ENCODE measurements at regions not wholly inside any gene's neighbourhood (a gene's known extent, or its start where the extent isn't known, plus 50 kb on each side); places are given as distances from the start of the nearest gene placed in this dataset.
"Not testable (repeated sequence)": the region's sequence is repeated elsewhere in the genome, so short reads cannot be mapped to it uniquely, and the experiment has no call there.

DNA sequence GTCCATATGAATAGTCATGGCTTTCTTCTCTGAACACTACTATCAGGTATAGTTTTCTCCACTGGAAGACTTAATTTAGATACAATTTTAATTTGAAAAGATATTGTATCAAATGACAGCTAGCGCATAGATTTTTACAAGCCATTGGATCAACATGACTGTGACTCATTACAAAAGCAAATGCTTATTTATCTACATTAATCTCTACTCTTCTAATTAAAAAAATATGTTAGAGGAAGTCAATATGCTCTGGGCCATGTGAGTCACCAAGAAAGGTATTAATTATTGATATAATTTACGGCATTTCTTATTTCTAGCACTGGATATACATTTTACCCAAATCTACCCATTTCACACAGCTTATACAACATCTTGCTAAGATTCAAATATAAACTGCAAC, 800.3 kb upstream of the GBE1 start:
- no peak overlapping the region for H3K27ac ChIP-seq
- no peak for DNase-seq (ENCODE audit: low read depth, low spot score)

GRCh38 chr3:82558081-82558480, 796.6 kb upstream of the GBE1 start:
- no peak overlapping the region for H3K27ac ChIP-seq
- DNase-seq (ENCODE audit: low read depth, low spot score) = no peak

DNA sequence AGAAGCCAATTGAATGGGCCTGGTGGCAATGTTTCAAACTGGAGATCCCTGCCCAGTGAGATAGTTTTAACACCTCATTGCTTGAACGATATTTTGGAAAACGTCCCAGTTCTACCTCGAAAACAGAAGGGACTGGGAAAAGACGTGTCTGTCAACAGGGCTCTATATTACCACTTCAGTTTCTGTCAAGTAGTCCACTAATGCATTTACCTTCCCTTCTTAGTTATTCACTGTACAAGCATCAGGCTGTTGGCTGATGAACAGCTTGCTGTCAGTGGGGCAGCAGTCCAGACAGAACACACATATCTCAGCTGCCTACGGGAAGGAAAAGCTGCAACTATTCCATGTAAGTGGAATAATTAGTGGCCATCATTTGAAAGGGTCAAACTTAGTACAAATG, 794.7 kb upstream of the GBE1 start:
- H3K27ac ChIP-seq = no peak overlapping the region
- no peak for DNase-seq (ENCODE audit: low read depth, low spot score)

- not testable (repeated sequence) for DNase-seq (ENCODE audit: low read depth, low spot score); H3K27ac ChIP-seq
Measured at GRCh38 chr3:82542556-82542955, 781.1 kb upstream of the GBE1 start.

- DNase-seq (ENCODE audit: low read depth, low spot score) = no peak
- H3K27ac ChIP-seq = no peak overlapping the region
Measured at GRCh38 chr3:82521657-82522056, 760.2 kb upstream of the GBE1 start.

DNA sequence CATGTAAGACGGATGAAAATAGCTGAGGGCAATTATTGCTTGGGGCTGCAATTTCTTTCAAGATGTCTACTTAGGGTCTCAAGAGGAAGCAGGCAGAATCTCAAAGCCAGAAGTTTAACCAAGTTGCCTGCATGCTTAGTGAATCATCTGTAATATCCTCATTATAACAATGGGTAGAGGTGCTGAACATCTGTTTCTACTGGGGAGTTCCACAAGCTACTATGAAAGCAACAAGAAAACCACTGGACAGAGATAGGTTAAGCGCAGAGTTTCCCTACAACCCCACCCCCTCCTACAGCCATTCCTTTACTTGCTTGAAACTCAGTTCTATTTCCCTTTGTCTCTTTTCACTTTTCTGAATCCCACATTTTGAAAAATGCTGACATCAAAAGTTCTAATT, 759.4 kb upstream of the GBE1 start:
- H3K27ac ChIP-seq = no peak overlapping the region
- no peak for DNase-seq (ENCODE audit: low read depth, low spot score)

DNA sequence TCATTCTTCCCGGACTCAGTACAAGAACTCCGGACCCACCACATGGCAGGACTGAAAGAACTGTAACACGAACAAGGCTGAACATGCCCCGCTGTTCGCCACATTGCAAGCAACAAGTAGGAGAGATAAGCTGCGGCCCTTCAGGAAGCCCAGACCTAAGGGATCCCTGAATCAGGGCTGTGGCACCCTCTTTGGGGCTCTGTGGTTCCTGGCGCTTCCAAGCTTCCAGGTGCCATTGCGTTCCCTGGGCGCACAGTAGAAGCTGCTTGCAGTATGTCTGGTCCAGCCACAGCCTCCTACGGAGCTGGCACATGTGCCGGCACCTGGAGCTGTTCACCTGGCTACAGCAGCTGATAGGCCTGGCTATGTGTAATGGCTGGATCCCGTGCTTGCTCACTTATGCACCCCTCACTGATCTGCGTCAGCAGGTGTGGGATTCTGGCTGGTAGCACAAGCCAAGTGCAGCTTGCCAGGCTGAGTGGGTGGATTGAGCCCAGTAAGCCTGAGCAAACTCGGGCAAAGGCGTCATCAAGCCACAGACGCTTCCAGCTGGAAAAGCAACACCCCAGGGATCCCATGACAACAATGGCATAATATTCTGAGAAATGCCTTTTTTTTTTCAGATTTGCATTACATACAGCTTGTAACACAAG, 748.6 kb upstream of the GBE1 start:
- DNase-seq (ENCODE audit: low read depth, low spot score) = no peak
- H3K27ac ChIP-seq = no peak overlapping the region

DNA sequence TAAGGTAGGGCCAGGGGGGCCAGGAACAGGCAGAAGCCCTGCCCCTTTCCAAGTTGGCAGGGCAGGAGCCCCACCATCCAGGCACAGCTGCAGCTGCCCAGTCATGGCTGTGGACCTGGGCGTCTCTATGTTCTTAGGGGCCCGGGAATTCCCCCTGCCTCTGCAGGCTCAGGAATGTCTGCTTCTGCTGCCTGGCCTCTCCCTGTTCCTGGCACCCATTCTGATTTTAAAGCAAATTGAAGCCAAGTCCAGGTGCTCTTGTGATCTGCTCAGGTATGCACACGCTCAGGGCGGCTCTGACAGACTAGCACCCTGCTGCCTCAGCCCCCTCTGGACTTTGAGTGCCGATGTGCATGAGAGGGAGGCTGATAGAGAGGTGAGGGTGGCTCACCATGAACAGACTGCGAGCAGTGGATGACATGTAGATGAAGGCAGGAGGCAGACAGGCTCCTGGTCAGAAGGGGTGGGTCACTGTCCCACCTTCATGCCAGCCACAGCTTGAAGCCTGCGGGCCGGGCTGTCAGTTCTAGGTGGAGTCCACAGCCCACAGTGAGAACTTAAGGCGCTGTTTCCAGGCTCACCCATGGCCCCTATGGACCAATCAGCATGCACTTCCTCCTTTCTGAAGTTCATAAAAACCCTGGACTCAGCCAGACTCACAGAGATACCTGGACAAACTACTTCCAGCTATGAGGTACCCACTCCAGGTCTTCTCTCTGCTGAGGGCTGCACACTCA, 747.8 kb upstream of the GBE1 start:
- no peak overlapping the region for H3K27ac ChIP-seq
- no peak for DNase-seq (ENCODE audit: low read depth, low spot score)

DNA sequence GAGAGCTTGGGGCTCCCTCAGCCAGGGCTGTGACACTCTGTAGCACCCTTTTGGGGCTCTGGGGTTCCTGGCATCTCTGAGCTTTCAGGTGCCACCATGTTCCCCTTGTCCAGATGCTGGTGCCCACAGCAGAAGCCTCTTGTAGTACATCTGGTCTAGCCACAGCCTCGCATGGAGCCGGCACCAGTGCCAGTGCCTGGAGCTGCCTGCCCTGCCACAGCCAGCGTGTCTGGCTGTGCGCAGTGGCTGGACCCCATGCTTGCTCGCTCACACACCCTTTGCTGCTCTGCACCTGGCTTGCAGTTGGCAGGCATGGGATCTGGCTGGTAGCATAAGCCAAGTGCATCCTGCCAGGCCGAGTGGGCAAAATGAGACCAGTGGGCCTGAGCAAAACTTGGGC, 744.8 kb upstream of the GBE1 start:
- no peak overlapping the region for H3K27ac ChIP-seq
- no peak for DNase-seq (ENCODE audit: low read depth, low spot score)

DNA sequence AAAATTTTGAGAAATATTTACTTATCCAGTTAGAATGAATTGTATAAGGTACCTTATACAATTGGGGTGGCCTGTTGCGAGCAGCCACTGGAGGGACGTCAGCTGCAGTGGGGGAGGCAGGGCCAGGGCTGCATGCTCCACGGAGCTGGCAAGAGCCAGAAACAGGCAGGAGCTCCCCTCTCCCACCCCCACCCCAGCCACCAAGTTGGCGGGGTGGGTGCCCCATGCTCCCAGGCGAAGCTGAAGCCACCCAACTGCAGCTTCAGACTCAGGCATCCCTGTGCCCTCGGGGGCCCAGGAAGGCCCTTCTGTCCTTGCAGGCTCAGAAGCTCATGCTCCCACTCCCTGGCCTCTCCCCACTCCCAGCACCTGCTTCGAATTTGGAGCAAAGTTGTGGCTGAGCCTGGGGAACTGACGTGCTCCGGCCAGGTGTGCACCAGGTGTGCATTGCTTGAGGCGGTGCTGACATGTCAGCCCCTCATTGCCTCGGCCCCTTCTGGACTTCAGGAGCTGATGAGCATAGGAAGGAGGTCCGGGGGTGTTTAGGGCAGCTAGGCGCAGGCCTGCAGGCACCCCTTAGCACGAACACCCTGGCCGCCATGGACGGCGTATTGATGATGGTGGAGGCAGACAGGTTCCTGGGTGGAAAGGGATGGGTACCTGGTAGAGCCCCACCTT, 743.8 kb upstream of the GBE1 start:
- no peak for DNase-seq (ENCODE audit: low read depth, low spot score)
- H3K27ac ChIP-seq = no peak overlapping the region

DNA sequence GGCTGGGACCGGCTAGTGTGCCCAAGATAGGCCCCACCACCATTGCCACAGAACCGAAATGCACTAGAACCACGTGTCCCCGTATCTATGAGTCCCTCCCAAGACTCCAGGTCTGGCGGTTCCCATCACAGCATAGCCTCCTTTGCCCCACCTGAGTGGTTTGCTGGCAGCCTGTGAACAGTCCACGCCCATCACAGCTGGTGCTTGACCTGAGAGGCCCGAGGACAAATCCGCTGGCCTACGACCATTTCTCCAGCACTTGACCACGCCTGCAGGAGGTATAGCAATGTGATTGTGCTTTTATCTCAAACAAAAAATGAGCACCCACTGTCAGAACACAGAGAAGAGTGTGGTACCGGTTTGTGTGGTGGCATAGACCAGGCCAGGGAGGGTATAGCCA, 736.7 kb upstream of the GBE1 start:
- no peak for DNase-seq (ENCODE audit: low read depth, low spot score)

GRCh38 chr3:82496890-82497560, 735.6 kb upstream of the GBE1 start:
- H3K27ac ChIP-seq = no peak overlapping the region
- DNase-seq (ENCODE audit: low read depth, low spot score) = no peak

More for the DNA sequence above, 736.7 kb upstream of the GBE1 start:
- H3K27ac ChIP-seq = no peak overlapping the region

- DNase-seq (ENCODE audit: low read depth, low spot score) = no peak
- no peak overlapping the region for H3K27ac ChIP-seq
Measured at GRCh38 chr3:82495655-82496054, 734.2 kb upstream of the GBE1 start.

GRCh38 chr3:82494977-82495489, 733.6 kb upstream of the GBE1 start:
- DNase-seq (ENCODE audit: low read depth, low spot score) = no peak
- no peak overlapping the region for H3K27ac ChIP-seq

- no peak overlapping the region for H3K27ac ChIP-seq
- no peak for DNase-seq (ENCODE audit: low read depth, low spot score)
Measured at GRCh38 chr3:82493858-82494257, 732.4 kb upstream of the GBE1 start.

- DNase-seq (ENCODE audit: low read depth, low spot score) = no peak
- H3K27ac ChIP-seq = peak overlapping the region; percentile 94
Measured at GRCh38 chr3:82475306-82475705, 713.9 kb upstream of the GBE1 start.

GRCh38 chr3:82474711-82475110, 713.3 kb upstream of the GBE1 start:
- H3K27ac ChIP-seq = peak overlapping the region; percentile 94
- peak; percentile 39 for DNase-seq (ENCODE audit: low read depth, low spot score)

- DNase-seq (ENCODE audit: low read depth, low spot score) = peak; percentile 33
- peak overlapping the region; percentile 94 for H3K27ac ChIP-seq
Measured at GRCh38 chr3:82473864-82474541, 712.6 kb upstream of the GBE1 start.

GRCh38 chr3:82467051-82467450, 705.6 kb upstream of the GBE1 start:
- H3K27ac ChIP-seq = no peak overlapping the region
- DNase-seq (ENCODE audit: low read depth, low spot score) = no peak

- no peak for DNase-seq (ENCODE audit: low read depth, low spot score)
- no peak overlapping the region for H3K27ac ChIP-seq
Measured at GRCh38 chr3:82462977-82463376, 701.5 kb upstream of the GBE1 start.
